CMK (cell line): ENCODE measurements at regions not wholly inside any gene's neighbourhood (a gene's known extent, or its start where the extent isn't known, plus 50 kb on each side); places are given as distances from the start of the nearest gene placed in this dataset.

Experiments used
- DNase-seq: peaks from one replicate; pipeline ENCODE4 v3.0.0-alpha.2; 2010; ENCODE audit warnings: low read depth

GRCh38 chr10:124227055-124227975, 133.9 kb upstream of the CHST15 start:
- DNase-seq, result no peak

- DNase-seq, result no peak
Observed at GRCh38 chr10:124226271-124227054, 133.1 kb upstream of the CHST15 start.

- DNase-seq, result no peak
Observed at GRCh38 chr10:124225467-124226270, 132.3 kb upstream of the CHST15 start.

GRCh38 chr10:124225029-124225466, 131.7 kb upstream of the CHST15 start:
- DNase-seq, result no peak

GRCh38 chr10:124224331-124225028, 131.1 kb upstream of the CHST15 start:
- no peak for DNase-seq

GRCh38 chr10:124223711-124224085, 130.3 kb upstream of the CHST15 start:
- no peak for DNase-seq

- DNase-seq, result no peak
Observed at GRCh38 chr10:124222988-124223710, 129.8 kb upstream of the CHST15 start.

GRCh38 chr10:124222318-124222987, 129.1 kb upstream of the CHST15 start:
- no peak for DNase-seq

- no peak for DNase-seq
Observed at GRCh38 chr10:124221356-124222317, 128.2 kb upstream of the CHST15 start.

- DNase-seq, result no peak
Observed at GRCh38 chr10:124220971-124221355, 127.6 kb upstream of the CHST15 start.

- DNase-seq, result no peak
Observed at GRCh38 chr10:124220547-124220946, 127.1 kb upstream of the CHST15 start.

GRCh38 chr10:124219655-124220054, 126.3 kb upstream of the CHST15 start:
- no peak for DNase-seq

- DNase-seq, result no peak
Observed at GRCh38 chr10:124219062-124219461, 125.7 kb upstream of the CHST15 start.

- DNase-seq, result no peak
Observed at GRCh38 chr10:124217906-124218804, 124.8 kb upstream of the CHST15 start.

- no peak for DNase-seq
Observed at GRCh38 chr10:124217031-124217430, 123.6 kb upstream of the CHST15 start.

- no peak for DNase-seq
Observed at GRCh38 chr10:124214610-124215375, 121.4 kb upstream of the CHST15 start.

- no peak for DNase-seq
Observed at GRCh38 chr10:124213899-124214510, 120.6 kb upstream of the CHST15 start.
